HG03159 (cell line): ENCODE measurements at regions not wholly inside any gene's neighbourhood (a gene's known extent, or its start where the extent isn't known, plus 50 kb on each side); places are given as distances from the start of the nearest gene placed in this dataset.

ENCODE experiments used
- ATAC-seq: cut with Tn5 transposase; IDR thresholded peaks from one replicate; pipeline ENCODE4 v1.9.1; 2021; ENCODE audit warnings: mild to moderate bottlenecking, moderate library complexity; ENCODE audit not compliant: unreplicated experiment

- ATAC-seq = no peak
Measured at GRCh38 chr1:218705911-218706893, 361.1 kb downstream of the TGFB2 start.

- no peak for ATAC-seq
Measured at GRCh38 chr1:218711001-218711400, 365.9 kb downstream of the TGFB2 start.

GRCh38 chr1:218711884-218712674 is 366.9 kb downstream of the TGFB2 start:
- ATAC-seq = no peak

GRCh38 chr1:218712677-218713076 is 367.5 kb downstream of the TGFB2 start:
- no peak for ATAC-seq

- ATAC-seq = no peak
Measured at GRCh38 chr1:218715961-218716669, 371.0 kb downstream of the TGFB2 start.

- ATAC-seq = no peak
Measured at GRCh38 chr1:218717575-218717974, 372.4 kb downstream of the TGFB2 start.

GRCh38 chr1:218718206-218718605 is 373.1 kb downstream of the TGFB2 start:
- no peak for ATAC-seq

- no peak for ATAC-seq
Measured at GRCh38 chr1:218718977-218719376, 373.8 kb downstream of the TGFB2 start.

- no peak for ATAC-seq
Measured at GRCh38 chr1:218728898-218729565, 383.9 kb downstream of the TGFB2 start.

GRCh38 chr1:218735436-218736032 is 390.4 kb downstream of the TGFB2 start:
- ATAC-seq = no peak

GRCh38 chr1:218739426-218739825 is 394.3 kb downstream of the TGFB2 start:
- ATAC-seq = no peak

GRCh38 chr1:218741852-218742251 is 396.7 kb downstream of the TGFB2 start:
- no peak for ATAC-seq

GRCh38 chr1:218742467-218743262 is 397.5 kb downstream of the TGFB2 start:
- no peak for ATAC-seq

- ATAC-seq = no peak
Measured at GRCh38 chr1:218743861-218744505, 398.8 kb downstream of the TGFB2 start.

- no peak for ATAC-seq
Measured at GRCh38 chr1:218748071-218748470, 402.9 kb downstream of the TGFB2 start.

- ATAC-seq = no peak
Measured at GRCh38 chr1:218750216-218750970, 405.3 kb downstream of the TGFB2 start.

- ATAC-seq = no peak
Measured at GRCh38 chr1:218751208-218751948, 406.2 kb downstream of the TGFB2 start.
